Right lobe of liver (tissue), 6 donors: ENCODE measurements at regions not wholly inside any gene's neighbourhood (a gene's known extent, or its start where the extent isn't known, plus 50 kb on each side); places are given as distances from the start of the nearest gene placed in this dataset.

ENCODE experiments used
- ATAC-seq, 4 donors: fragments of 200-7000 bp; cut with Tn5 transposase; one replicate each; pipeline ENCODE4 v1.9.1; 2020; ENCODE audit warnings: mild to moderate bottlenecking in 4 of 4, moderate library complexity in 4 of 4
- DNase-seq, 3 donors: peaks; one replicate each; pipeline ENCODE4 v3.0.0-alpha.2; 2020
- H3K27ac ChIP-seq, 3 donors: fragments of 200-600 bp; one replicate each; pipeline ENCODE4 v1.8.0; 2022
- H3K27me3 ChIP-seq, 2 donors: fragments of 200-600 bp; one replicate each; pipeline ENCODE4 v1.8.0; 2022
- H3K36me3 ChIP-seq, 4 donors: fragments of 200-600 bp; sonication (generic) in 1 of 4; one replicate each; pipeline versions ENCODE4 v1.5.1 to v1.8.0; 2017 to 2022; ENCODE audit warnings: control low read depth in 1 of 4
- H3K4me1 ChIP-seq, 4 donors: fragments of 200-600 bp; sonication (generic) in 1 of 4; one replicate each; pipeline versions ENCODE4 v1.5.1 to v1.8.0; 2017 to 2022; ENCODE audit warnings: control low read depth in 1 of 4
- H3K4me3 ChIP-seq, 3 donors: fragments of 200-600 bp; one replicate each; pipeline ENCODE4 v1.8.0; 2022
- H3K9me3 ChIP-seq, 4 donors: fragments of 200-600 bp; sonication (generic) in 1 of 4; one replicate each; pipeline versions ENCODE4 v1.5.1 to v1.8.0; 2017 to 2022; ENCODE audit warnings: control low read depth in 1 of 4
- CTCF ChIP-seq, 4 donors: fragments of 200-600 bp in 3 of 4; fragments of 450-650 bp in 1 of 4; IDR thresholded peaks; one replicate each; pipeline versions ENCODE4 v1.5.1 to v1.8.0; 2016 to 2022; ENCODE audit warnings: antibody characterized with exemption in 4 of 4, mild to moderate bottlenecking in 2 of 4
- POLR2A ChIP-seq: fragments of 450-650 bp; IDR thresholded peaks from one replicate; pipeline ENCODE4 v1.6.1; 2017; ENCODE audit warnings: antibody characterized with exemption, mild to moderate bottlenecking
- WGBS: methylation state at CpG from one replicate; pipeline ENCODE4 v1.1.6; 2018; ENCODE audit warnings: low coverage, low lambda C conversion rate; ENCODE audit not compliant: insufficient coverage; ENCODE audit errors: missing lambda C conversion rate; 5-methylcytosine and 5-hydroxymethylcytosine counted together
- intact Hi-C, 2 donors: fragments of 100-400 bp; cut with DNase I; formaldehyde crosslinking; loops; one replicate each; pipeline versions ENCODE4 v1.11.2 to v1.14.1; 2022
- donor health status: DM: no; HTN: yes; CAD: no.
- donor health status: DM: no; HTN: no; CAD: no.
- donor health status: DM: no; HTN: no; CAD: no.
- donor health status: DM: no; HTN: yes; CAD: no.
- donor health status: DM: no; HTN: yes; CAD: no.

GRCh38 chr20:25135031-25135430 is 53.1 kb upstream of the VSX1 start:
- intact Hi-C loops = loop anchor here in 1 of 2 donors (10.0 kb wide), 1 partner anchor 160 kb away; no protein-coding TSS in a partner anchor
- 72% methylated on average over 6 of the region's 7 CpGs for WGBS
- no peaks in the 10 kb centered on the region for H3K4me1 ChIP-seq
- no peaks in the 10 kb centered on the region for H3K27me3 ChIP-seq
- TF ChIP-seq CTCF (IDR thresholded peaks at IDR 0.05) = no peak
- TF ChIP-seq POLR2A = no peak
- H3K4me3 ChIP-seq = no peak overlapping the region
- DNase-seq (no peak), ATAC-seq (no peak)
- no peaks in the 10 kb centered on the region for H3K36me3 ChIP-seq
- no peaks in the 10 kb centered on the region for H3K9me3 ChIP-seq
- no peak overlapping the region for H3K27ac ChIP-seq

- no peaks in the 10 kb centered on the region for H3K27me3 ChIP-seq
- H3K4me1 ChIP-seq = no peaks in the 10 kb centered on the region
- no peak for DNase-seq
- H3K36me3 ChIP-seq = no peaks in the 10 kb centered on the region
- no peak overlapping the region for H3K4me3 ChIP-seq
- TF ChIP-seq CTCF (IDR thresholded peaks at IDR 0.05) = no peak
- TF ChIP-seq POLR2A = no peak
- H3K27ac ChIP-seq = no peak overlapping the region
- intact Hi-C loops = loop anchor here in 1 of 2 donors (10.0 kb wide), 1 partner anchor 159 kb away; no protein-coding TSS in a partner anchor
- WGBS = 75% methylated on average over 1 of the region's 1 CpG
- no peak for ATAC-seq
- H3K9me3 ChIP-seq = no peaks in the 10 kb centered on the region
Observed at GRCh38 chr20:25136056-25136455, 54.1 kb upstream of the VSX1 start.

- WGBS = 45% methylated on average over 4 of the region's 6 CpGs
- peak in 3 of 4 donors; percentile 22 to 58 (median 41) for ATAC-seq
- H3K27me3 ChIP-seq = no peaks in the 10 kb centered on the region
- intact Hi-C loops = loop anchor here in 1 of 2 donors (10.0 kb wide), 1 partner anchor 158 kb away; no protein-coding TSS in a partner anchor
- H3K27ac ChIP-seq = no peak overlapping the region
- no peak for TF ChIP-seq POLR2A
- no peak for TF ChIP-seq CTCF (IDR thresholded peaks at IDR 0.05)
- no peak overlapping the region for H3K4me3 ChIP-seq
- no peaks in the 10 kb centered on the region for H3K36me3 ChIP-seq
- no peaks in the 10 kb centered on the region for H3K9me3 ChIP-seq
- peak in 1 of 3 donors; percentile 53 for DNase-seq
- no peaks in the 10 kb centered on the region for H3K4me1 ChIP-seq
Observed at GRCh38 chr20:25136643-25137559, 55.0 kb upstream of the VSX1 start.

GRCh38 chr20:25139029-25139705 is 56.3 kb upstream of the ENTPD6 start:
- ATAC-seq (peak; percentile 53 to 89 (median 69)), DNase-seq (peak in 1 of 3 donors; percentile 40)
- intact Hi-C loops = loop anchor here in 1 of 2 donors (10.0 kb wide), 1 partner anchor 156 kb away; no protein-coding TSS in a partner anchor
- 55% methylated on average over 7 of the region's 12 CpGs for WGBS
- no peaks in the 10 kb centered on the region for H3K27me3 ChIP-seq
- TF ChIP-seq CTCF (IDR thresholded peaks at IDR 0.05) (peak; percentile 19 to 33 (median 26)), POLR2A (no peak)
- no peaks in the 10 kb centered on the region for H3K4me1 ChIP-seq
- H3K4me3 ChIP-seq = no peak overlapping the region
- no peaks in the 10 kb centered on the region for H3K9me3 ChIP-seq
- H3K36me3 ChIP-seq = no peaks in the 10 kb centered on the region
- H3K27ac ChIP-seq = no peak overlapping the region
